ENCODE measurements at regions not wholly inside any gene's neighbourhood (a gene's known extent, or its start where the extent isn't known, plus 50 kb on each side); places are given as distances from the start of the nearest gene placed in this dataset.

- no peak overlapping the region for H3K27ac ChIP-seq
- TF ChIP-seq CTCF (IDR thresholded peaks at IDR 0.05 in 8 of 11, conservative IDR thresholded peaks at IDR 0.05 in 3 of 11), result no peak
- no peak for TF ChIP-seq POLR2AphosphoS5 (IDR thresholded peaks at IDR 0.05)
- TF ChIP-seq POLR2A (IDR thresholded peaks at IDR 0.05), result no peak
- DNase-seq, result no peak
- peaks cover 0 to 10% (median 0%) of the 10 kb centered on the region in 8 donors for H3K9me3 ChIP-seq
- no peak overlapping the region for H3K4me3 ChIP-seq
- H3K4me1 ChIP-seq, result no peaks in the 10 kb centered on the region
- no peaks in the 10 kb centered on the region for H3K36me3 ChIP-seq
- H3K27me3 ChIP-seq (replicated peaks in 1 of 7), result no peaks in the 10 kb centered on the region
- intact Hi-C loops (cut with DNase I; ENCODE audit: low total_unique reads), result no loop called here
Observed at GRCh38 chr4:62414563-62414962, 1214.4 kb downstream of the ADGRL3 start.

- 67 to 75% (median 72%) methylated on average over 3 of the region's 3 CpGs for WGBS, 5 donors
- intact Hi-C loops (cut with DNase I; ENCODE audit: low total_unique reads), result no loop called here
- Histone ChIP-seq H3K9me3 (peaks cover 0 to 10% (median 0%) of the 10 kb centered on the region in 8 donors), H3K27ac (no peak overlapping the region), H3K4me3 (no peak overlapping the region), H3K4me1 (no peaks in the 10 kb centered on the region), H3K36me3 (no peaks in the 10 kb centered on the region), H3K27me3 (replicated peaks in 1 of 7) (no peaks in the 10 kb centered on the region)
- TF ChIP-seq POLR2A (IDR thresholded peaks at IDR 0.05), result no peak
- no peak for TF ChIP-seq CTCF (IDR thresholded peaks at IDR 0.05 in 8 of 11, conservative IDR thresholded peaks at IDR 0.05 in 3 of 11)
- TF ChIP-seq POLR2AphosphoS5 (IDR thresholded peaks at IDR 0.05), result no peak
- no peak for DNase-seq
Observed at GRCh38 chr4:62410371-62411003, 1210.4 kb downstream of the ADGRL3 start.

GRCh38 chr4:62408454-62408853 is 1208.3 kb downstream of the ADGRL3 start:
- no peak for DNase-seq
- peaks cover 0 to 10% (median 0%) of the 10 kb centered on the region in 8 donors for H3K9me3 ChIP-seq
- TF ChIP-seq POLR2AphosphoS5 (IDR thresholded peaks at IDR 0.05) (no peak), POLR2A (IDR thresholded peaks at IDR 0.05) (no peak), CTCF (IDR thresholded peaks at IDR 0.05 in 8 of 11, conservative IDR thresholded peaks at IDR 0.05 in 3 of 11) (no peak)

GRCh38 chr4:62407534-62407933 is 1207.4 kb downstream of the ADGRL3 start:
- intact Hi-C loops (cut with DNase I; ENCODE audit: low total_unique reads), result no loop called here
- Histone ChIP-seq H3K9me3 (peaks cover 0 to 10% (median 0%) of the 10 kb centered on the region in 8 donors), H3K4me1 (no peaks in the 10 kb centered on the region), H3K27ac (no peak overlapping the region), H3K4me3 (no peak overlapping the region), H3K27me3 (replicated peaks in 1 of 7) (no peaks in the 10 kb centered on the region), H3K36me3 (no peaks in the 10 kb centered on the region)
- no peak for TF ChIP-seq POLR2AphosphoS5 (IDR thresholded peaks at IDR 0.05)
- TF ChIP-seq POLR2A (IDR thresholded peaks at IDR 0.05), result no peak
- no peak for TF ChIP-seq CTCF (IDR thresholded peaks at IDR 0.05 in 8 of 11, conservative IDR thresholded peaks at IDR 0.05 in 3 of 11)
- 60 to 88% (median 72%) methylated on average over 1 of the region's 1 CpG for WGBS, 5 donors
- DNase-seq, result no peak

More at GRCh38 chr4:62408454-62408853, 1208.3 kb downstream of the ADGRL3 start:
- Histone ChIP-seq H3K36me3 (no peaks in the 10 kb centered on the region), H3K27ac (no peak overlapping the region), H3K4me3 (no peak overlapping the region), H3K27me3 (replicated peaks in 1 of 7) (no peaks in the 10 kb centered on the region), H3K4me1 (no peaks in the 10 kb centered on the region)
- intact Hi-C loops (cut with DNase I; ENCODE audit: low total_unique reads), result no loop called here
